Ishikawa (cell line): ENCODE measurements at regions not wholly inside any gene's neighbourhood (a gene's known extent, or its start where the extent isn't known, plus 50 kb on each side); places are given as distances from the start of the nearest gene placed in this dataset.

Source experiments
- CEBPB ChIP-seq: IDR thresholded peaks from 2 replicates; pipeline ENCODE4 v1.6.1; 2012
- CREB1 ChIP-seq: IDR thresholded peaks from 2 replicates; pipeline ENCODE4 v1.6.1; 2012; ENCODE audit warnings: low read depth
- EGR1 ChIP-seq: IDR thresholded peaks from 2 replicates; pipeline ENCODE4 v1.6.1; 2012
- EP300 ChIP-seq: IDR thresholded peaks from 2 replicates; pipeline ENCODE4 v1.6.1; 2012; ENCODE audit warnings: borderline replicate concordance
- FOXM1 ChIP-seq: IDR thresholded peaks from 2 replicates; pipeline ENCODE4 v1.6.1; 2012; ENCODE audit warnings: low read depth, borderline replicate concordance
- NFIC ChIP-seq: IDR thresholded peaks from 2 replicates; pipeline ENCODE4 v1.6.1; 2012
- RAD21 ChIP-seq: IDR thresholded peaks from 2 replicates; pipeline ENCODE4 v1.6.1; 2012; ENCODE audit warnings: low read depth
- REST ChIP-seq: IDR thresholded peaks from 2 replicates; pipeline ENCODE4 v1.6.1; 2012; ENCODE audit warnings: low read depth, mild to moderate bottlenecking
- TAF1 ChIP-seq: IDR thresholded peaks from 2 replicates; pipeline ENCODE4 v1.6.1; 2012; ENCODE audit warnings: low read depth, mild to moderate bottlenecking
- TCF12 ChIP-seq: IDR thresholded peaks from 2 replicates; pipeline ENCODE4 v1.6.1; 2012; ENCODE audit warnings: low read depth
- TEAD4 ChIP-seq: IDR thresholded peaks from 2 replicates; pipeline ENCODE4 v1.6.1; 2012
- YY1 ChIP-seq: IDR thresholded peaks from 2 replicates; pipeline ENCODE4 v1.6.1; 2012; ENCODE audit warnings: low read depth
- ZBTB7A ChIP-seq: IDR thresholded peaks from 2 replicates; pipeline ENCODE4 v1.6.1; 2012; ENCODE audit warnings: low read depth
- TF ChIP-seq, protein P1 (sequence below): IDR thresholded peaks from 2 replicates; pipeline ENCODE4 v1.6.1; 2012
- TF ChIP-seq, protein P2 (sequence below): IDR thresholded peaks from 2 replicates; pipeline ENCODE4 v1.6.1; 2012

GRCh38 chr18:64806232-64806631, 657.3 kb upstream of the LINC00305 start:
- TF ChIP-seq RAD21 = no peak
- TF ChIP-seq, protein P1, sequence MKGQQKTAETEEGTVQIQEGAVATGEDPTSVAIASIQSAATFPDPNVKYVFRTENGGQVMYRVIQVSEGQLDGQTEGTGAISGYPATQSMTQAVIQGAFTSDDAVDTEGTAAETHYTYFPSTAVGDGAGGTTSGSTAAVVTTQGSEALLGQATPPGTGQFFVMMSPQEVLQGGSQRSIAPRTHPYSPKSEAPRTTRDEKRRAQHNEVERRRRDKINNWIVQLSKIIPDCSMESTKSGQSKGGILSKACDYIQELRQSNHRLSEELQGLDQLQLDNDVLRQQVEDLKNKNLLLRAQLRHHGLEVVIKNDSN = no peak

- TF ChIP-seq NFIC (no peak), CREB1 (no peak), RAD21 (no peak), FOXM1 (no peak), EP300 (no peak), ZBTB7A (no peak), REST (no peak), TAF1 (no peak), TCF12 (no peak), EGR1 (no peak)
- TF ChIP-seq, protein P2, sequence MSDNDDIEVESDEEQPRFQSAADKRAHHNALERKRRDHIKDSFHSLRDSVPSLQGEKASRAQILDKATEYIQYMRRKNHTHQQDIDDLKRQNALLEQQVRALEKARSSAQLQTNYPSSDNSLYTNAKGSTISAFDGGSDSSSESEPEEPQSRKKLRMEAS = no peak
- TF ChIP-seq, protein P1 = no peak
Measured at GRCh38 chr18:64803471-64803870, 654.6 kb upstream of the LINC00305 start.

- TF ChIP-seq TAF1 (no peak), EP300 (no peak), EGR1 (no peak), CEBPB (no peak)
Measured at GRCh38 chr18:64800151-64800550, 651.3 kb upstream of the LINC00305 start.

- TF ChIP-seq TCF12 = no peak
- no peak for TF ChIP-seq NFIC
- no peak for TF ChIP-seq EGR1
- no peak for TF ChIP-seq RAD21
- TF ChIP-seq CEBPB = no peak
- TF ChIP-seq EP300 = no peak
- no peak for TF ChIP-seq CREB1
- no peak for TF ChIP-seq YY1
- TF ChIP-seq, protein P2 = no peak
- TF ChIP-seq REST = no peak
- no peak for TF ChIP-seq FOXM1
- no peak for TF ChIP-seq TAF1
- TF ChIP-seq ZBTB7A = no peak
- TF ChIP-seq, protein P1 = no peak
- no peak for TF ChIP-seq TEAD4
Measured at GRCh38 chr18:64799376-64799775, 650.5 kb upstream of the LINC00305 start.

DNA sequence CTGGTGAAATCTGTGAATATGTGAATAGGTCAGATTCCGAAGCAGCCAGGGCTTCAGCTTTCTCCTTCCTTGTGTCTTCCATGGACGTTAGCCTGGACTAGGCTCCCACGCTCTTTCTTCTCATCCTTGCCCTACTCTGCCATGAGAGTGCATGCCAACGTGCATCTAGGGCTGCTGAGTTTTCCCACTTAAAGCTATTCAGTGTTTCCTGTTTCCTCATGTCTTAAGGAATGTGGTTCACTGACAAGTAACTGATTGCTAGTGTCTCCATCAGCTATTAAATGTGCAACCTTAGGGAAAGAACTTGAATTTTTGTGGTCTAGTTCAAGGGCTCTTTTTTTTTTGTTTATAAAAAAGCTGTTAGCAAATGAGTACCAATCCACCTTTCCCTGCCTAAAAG, 642.3 kb upstream of the LINC00305 start:
- TF ChIP-seq, protein P2 = no peak
- TF ChIP-seq CEBPB (no peak), RAD21 (no peak), FOXM1 (no peak), TCF12 (no peak), TEAD4 (no peak), EGR1 (no peak), YY1 (no peak), NFIC (no peak), CREB1 (no peak)

DNA sequence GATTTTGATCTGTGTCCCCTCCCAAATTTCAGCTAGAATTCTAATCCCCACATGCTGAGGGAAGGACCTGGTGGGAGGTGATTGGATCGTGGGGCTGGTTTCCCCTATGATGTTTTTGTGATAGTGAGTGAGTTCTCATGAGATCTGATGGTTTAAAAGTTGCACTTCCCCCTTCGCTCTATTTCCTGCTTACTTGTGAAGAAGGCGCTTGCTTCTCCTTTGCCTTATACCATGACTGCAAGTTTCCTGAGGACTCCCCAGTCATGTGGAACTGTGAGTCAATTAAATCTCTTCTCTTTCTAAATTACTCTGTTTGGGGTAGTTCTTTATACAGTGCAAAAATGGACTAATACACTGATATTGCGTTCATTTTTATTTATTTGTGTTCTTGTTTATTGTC, 636.8 kb upstream of the LINC00305 start:
- TF ChIP-seq TEAD4 = no peak
- TF ChIP-seq CEBPB = no peak
- TF ChIP-seq TAF1 = no peak
- TF ChIP-seq, protein P1 = no peak
- no peak for TF ChIP-seq EP300
- no peak for TF ChIP-seq REST
- TF ChIP-seq YY1 = no peak
- TF ChIP-seq RAD21 = no peak
- TF ChIP-seq TCF12 = no peak
- TF ChIP-seq EGR1 = no peak
